HepG2 (cell line): ENCODE measurements at regions not wholly inside any gene's neighbourhood (a gene's known extent, or its start where the extent isn't known, plus 50 kb on each side); places are given as distances from the start of the nearest gene placed in this dataset.

Experiments used
- ATAC-seq: fragments of 200-7000 bp; cut with Tn5 transposase; 3 replicates; pipeline ENCODE4 v1.9.1; 2020; ENCODE audit warnings: mild to moderate bottlenecking, moderate library complexity
- BruUV-seq: library from RNA; stranded (reverse); fragments of 400-500 nt; replicated peaks from 2 replicates; lab custom pipeline; 2021; lab: Mats Ljungman, UMichigan
- CTCF ChIA-PET: fragments of 300-600 bp; formaldehyde crosslinking; extraction: SDS; loops from one replicate; lab custom pipeline; 2021; ENCODE audit warnings: low total read pairs, inconsistent platforms, low intra/inter-chr PET ratio; lab: Yijun Ruan, JAX
- POLR2A ChIA-PET: fragments of 350-600 bp; sonication (Branson Sonifier 250); formaldehyde crosslinking; loops from one replicate; lab custom pipeline; 2020; ENCODE audit warnings: antibody characterized with exemption, inconsistent platforms; lab: Yijun Ruan, JAX
- DNase-seq: peaks from one replicate; pipeline ENCODE4 v3.0.0-alpha.2; 2015; ENCODE audit warnings: low spot score
- FAIRE-seq: peaks from 3 replicates; lab custom pipeline; 2011; peaks lifted over from hg19 to GRCh38; lab: Jason Lieb, UNC
- H2AFZ ChIP-seq: one replicate; pipeline ENCODE4 v1.6.1; 2011; ENCODE audit warnings: low read length, inconsistent platforms
- H3K27ac ChIP-seq: fragments of 300-600 bp; 3 replicates; pipeline ENCODE4 v1.8.0; 2011; ENCODE audit warnings: mixed run types, mild to moderate bottlenecking, mixed read lengths, low read length, inconsistent platforms; ENCODE audit not compliant: insufficient read depth; ENCODE audit errors: extremely low read length
- H3K27me3 ChIP-seq, 2 experiments: fragments of 200-600 bp in 1 of 2; 2 replicates in 1 of 2; 3 replicates in 1 of 2; pipeline versions ENCODE4 v1.6.0 to v1.8.0; 2011; ENCODE audit warnings: low read length in 2 of 2, mild to moderate bottlenecking in 2 of 2, moderate library complexity in 2 of 2, inconsistent platforms in 1 of 2; ENCODE audit not compliant: insufficient read depth in 2 of 2, control insufficient read depth in 1 of 2
- H3K36me3 ChIP-seq, 2 experiments: fragments of 200-600 bp in 1 of 2; replicated peaks in 1 of 2; 2 replicates in 1 of 2; 3 replicates in 1 of 2; pipeline versions ENCODE4 v1.5.1 to v1.8.0; 2011; ENCODE audit warnings: low read length in 2 of 2, inconsistent platforms in 1 of 2; ENCODE audit not compliant: insufficient read depth in 2 of 2, control insufficient read depth in 1 of 2
- H3K4me1 ChIP-seq: 2 replicates; pipeline ENCODE4 v1.5.1; 2012; ENCODE audit warnings: low read length, inconsistent platforms; ENCODE audit not compliant: insufficient read depth
- H3K4me2 ChIP-seq: 2 replicates; pipeline ENCODE4 v1.6.0; 2011; ENCODE audit warnings: low read depth, low read length, inconsistent platforms
- H3K4me3 ChIP-seq, 3 experiments: fragments of 200-600 bp in 1 of 3; sonication (generic), shearing (Covaris generic) in 1 of 3; replicated peaks in 1 of 3; 2 replicates each; pipeline ENCODE4 v1.5.1; 2011 to 2016; ENCODE audit warnings: low read length in 3 of 3, inconsistent platforms in 2 of 3, low read depth in 2 of 3, mild to moderate bottlenecking in 2 of 3, control low read depth in 1 of 3, mixed read lengths in 1 of 3; ENCODE audit not compliant: insufficient read depth in 1 of 3
- H3K79me2 ChIP-seq: one replicate; pipeline ENCODE4 v1.6.1; 2011; ENCODE audit warnings: low read length, inconsistent platforms; ENCODE audit not compliant: insufficient read depth
- H3K9ac ChIP-seq: 2 replicates; pipeline ENCODE4 v1.6.0; 2011; ENCODE audit warnings: mild to moderate bottlenecking, low read depth, low read length, inconsistent platforms; ENCODE audit not compliant: insufficient read depth
- H3K9me3 ChIP-seq: 2 replicates; pipeline ENCODE4 v1.5.1; 2012; ENCODE audit warnings: mild to moderate bottlenecking, low read length
- H4K20me1 ChIP-seq: 2 replicates; pipeline ENCODE4 v1.6.0; 2011; ENCODE audit warnings: inconsistent platforms, mild to moderate bottlenecking, low read length, moderate library complexity; ENCODE audit not compliant: insufficient read depth
- BCL6 ChIP-seq: IDR thresholded peaks from 2 replicates; pipeline ENCODE4 v1.6.1; 2016; ENCODE audit warnings: missing genetic modification reagents, missing compliant biosample characterization
- GFI1 ChIP-seq: sonication (generic); formaldehyde crosslinking; IDR thresholded peaks from 2 replicates; pipeline ENCODE4 v1.5.0; 2020; ENCODE audit warnings: missing genetic modification reagents, mild to moderate bottlenecking, borderline replicate concordance
- JUNB ChIP-seq: sonication (generic); formaldehyde crosslinking; IDR thresholded peaks from 2 replicates; pipeline ENCODE4 v1.8.0; 2022; ENCODE audit warnings: missing genetic modification reagents, mild to moderate bottlenecking, borderline replicate concordance
- KDM6A ChIP-seq: IDR thresholded peaks from 2 replicates; pipeline ENCODE4 v1.6.1; 2016; ENCODE audit warnings: low read depth
- PBX2 ChIP-seq: IDR thresholded peaks from 2 replicates; pipeline ENCODE4 v1.6.1; 2016; ENCODE audit warnings: control low read depth
- SKI ChIP-seq: fragments of 450-650 bp; IDR thresholded peaks from one replicate; pipeline ENCODE4 v1.6.1; 2018; ENCODE audit warnings: mild to moderate bottlenecking; ENCODE audit not compliant: partially characterized antibody
- SRF ChIP-seq: IDR thresholded peaks from 2 replicates; pipeline ENCODE4 v1.6.1; 2011; ENCODE audit warnings: mild to moderate bottlenecking, low read depth, low read length, moderate library complexity
- U2AF1 ChIP-seq: fragments of 200-400 bp; formaldehyde crosslinking; optimal IDR thresholded peaks from 2 replicates; pipeline ENCODE3; 2017; ENCODE audit warnings: mild to moderate bottlenecking, low read depth, low read length
- ZEB1 ChIP-seq: IDR thresholded peaks from 2 replicates; pipeline ENCODE4 v1.6.1; 2012; ENCODE audit warnings: mild to moderate bottlenecking, low read depth, inconsistent platforms; ENCODE audit not compliant: insufficient replicate concordance
- ZKSCAN5 ChIP-seq: sonication (generic); formaldehyde crosslinking; IDR thresholded peaks from 2 replicates; pipeline ENCODE4 v1.5.1; 2020; ENCODE audit warnings: mild to moderate bottlenecking, missing genetic modification reagents
- ZNF280D ChIP-seq: sonication (generic); formaldehyde crosslinking; IDR thresholded peaks from 2 replicates; pipeline ENCODE4 v1.5.1; 2020; ENCODE audit warnings: mild to moderate bottlenecking, missing genetic modification reagents
- ZNF547 ChIP-seq: sonication (generic); formaldehyde crosslinking; IDR thresholded peaks from 2 replicates; pipeline ENCODE4 v1.5.1; 2020; ENCODE audit warnings: mild to moderate bottlenecking, missing genetic modification reagents
- ZNF563 ChIP-seq: sonication (generic); formaldehyde crosslinking; IDR thresholded peaks from 2 replicates; pipeline ENCODE4 v1.8.0; 2022; ENCODE audit warnings: mild to moderate bottlenecking, moderate library complexity, missing genetic modification reagents
- WGBS: methylation state at CpG from one replicate; pipeline ENCODE4 v1.1.6; 2017; ENCODE audit warnings: low lambda C conversion rate; 5-methylcytosine and 5-hydroxymethylcytosine counted together
- in situ Hi-C: cut with HindIII; loops from 2 replicates; pipeline ENCODE4 v1.10.0; 2017; ENCODE audit warnings: low pct_unique_long_range_greater_than_20kb; ENCODE audit not compliant: extremely low pct_ligation_motif_present
- intact Hi-C: fragments of 100-400 bp; cut with micrococcal nuclease; formaldehyde crosslinking; loops from one replicate; pipeline ENCODE4 v1.10.0; 2022; ENCODE audit not compliant: unreplicated experiment
- TF ChIP-seq, protein P1 (sequence below): conservative IDR thresholded peaks from 2 replicates; pipeline ENCODE4 v1.6.1; 2018; ENCODE audit warnings: missing genetic modification reagents
- TF ChIP-seq, protein P2 (sequence below): sonication (generic); formaldehyde crosslinking; IDR thresholded peaks from 2 replicates; pipeline ENCODE4 v1.4.0; 2020; ENCODE audit warnings: mild to moderate bottlenecking, missing genetic modification reagents
- TF ChIP-seq, protein P3 (sequence below): sonication (generic); formaldehyde crosslinking; IDR thresholded peaks from 2 replicates; pipeline ENCODE4 v1.4.0; 2020; ENCODE audit warnings: missing genetic modification reagents

DNA sequence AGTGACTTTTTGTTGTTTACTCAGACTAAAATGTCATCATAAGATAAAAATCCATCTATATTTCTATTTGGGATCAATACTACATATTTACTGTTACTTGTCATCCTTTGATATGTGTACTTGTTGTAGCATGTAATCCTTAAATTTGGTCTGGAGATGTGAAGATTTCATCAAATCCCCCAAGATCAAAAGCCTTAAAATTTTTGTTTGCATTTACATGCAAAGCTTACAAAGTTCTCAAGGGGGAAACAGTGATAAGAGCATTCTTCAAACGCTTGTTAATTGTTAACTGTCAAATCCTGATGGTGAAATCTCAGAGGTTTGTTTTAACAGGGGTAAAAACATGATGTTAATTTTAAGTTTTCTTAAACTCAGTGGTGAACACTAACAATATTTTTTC is 84.9 kb upstream of the SKAP2 start:
- no TSS peak for BruUV-seq
- Histone ChIP-seq H3K27ac (no peak overlapping the region), H3K27me3 (peaks cover 0 to 3% of the 10 kb centered on the region in 2 experiments; a peak in 1 of 5 replicates), H2AFZ (no peak overlapping the region), H3K36me3 (no peaks in the 10 kb centered on the region), H3K4me2 (peak overlapping the region; percentile 21; the same call in 1 of the 2 replicates), H3K4me1 (peaks cover 23% of the 10 kb centered on the region), H3K79me2 (no peaks in the 10 kb centered on the region), H4K20me1 (no peaks in the 10 kb centered on the region), H3K9ac (no peak overlapping the region), H3K4me3 (no peak overlapping the region), H3K9me3 (no peaks in the 10 kb centered on the region)
- FAIRE-seq (peak; percentile 70), DNase-seq (peak; percentile 86), ATAC-seq (peak; percentile 77)
- in situ Hi-C loops (no loop called here), intact Hi-C loops (loop anchor here (5.0 kb wide), 1 partner anchor 87 kb away; the partner anchor contains the start of gene SKAP2)
- POLR2A ChIA-PET = interaction anchor here (0.8 to 1.0 kb wide), 2 partner anchors 85 to 173 kb away, joined by 3 read pairs; partner anchors contain the start of gene SKAP2
- WGBS = 0% methylated on average over 1 of the region's 1 CpG
- CTCF ChIA-PET = no interaction called here
- TF ChIP-seq U2AF1 (no peak), JUNB (peak; percentile 49; the same call in 1 of the 2 replicates), ZNF547 (CRISPR knock-in tag) (no peak), ZNF563 (no peak), ZEB1 (no peak), KDM6A (CRISPR knock-in tag) (peak; percentile 27; the same call in 1 of the 2 replicates), SRF (no peak), ZNF280D (CRISPR knock-in tag) (no peak), BCL6 (CRISPR knock-in tag) (peak; percentile 81), PBX2 (CRISPR knock-in tag) (no peak), ZKSCAN5 (CRISPR knock-in tag) (no peak), SKI (peak; percentile 54), GFI1 (CRISPR knock-in tag) (peak; percentile 91)
- TF ChIP-seq, protein P1, sequence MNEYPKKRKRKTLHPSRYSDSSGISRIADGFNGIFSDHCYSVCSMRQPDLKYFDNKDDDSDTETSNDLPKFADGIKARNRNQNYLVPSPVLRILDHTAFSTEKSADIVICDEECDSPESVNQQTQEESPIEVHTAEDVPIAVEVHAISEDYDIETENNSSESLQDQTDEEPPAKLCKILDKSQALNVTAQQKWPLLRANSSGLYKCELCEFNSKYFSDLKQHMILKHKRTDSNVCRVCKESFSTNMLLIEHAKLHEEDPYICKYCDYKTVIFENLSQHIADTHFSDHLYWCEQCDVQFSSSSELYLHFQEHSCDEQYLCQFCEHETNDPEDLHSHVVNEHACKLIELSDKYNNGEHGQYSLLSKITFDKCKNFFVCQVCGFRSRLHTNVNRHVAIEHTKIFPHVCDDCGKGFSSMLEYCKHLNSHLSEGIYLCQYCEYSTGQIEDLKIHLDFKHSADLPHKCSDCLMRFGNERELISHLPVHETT (CRISPR knock-in tag) = no peak
- TF ChIP-seq, protein P2, sequence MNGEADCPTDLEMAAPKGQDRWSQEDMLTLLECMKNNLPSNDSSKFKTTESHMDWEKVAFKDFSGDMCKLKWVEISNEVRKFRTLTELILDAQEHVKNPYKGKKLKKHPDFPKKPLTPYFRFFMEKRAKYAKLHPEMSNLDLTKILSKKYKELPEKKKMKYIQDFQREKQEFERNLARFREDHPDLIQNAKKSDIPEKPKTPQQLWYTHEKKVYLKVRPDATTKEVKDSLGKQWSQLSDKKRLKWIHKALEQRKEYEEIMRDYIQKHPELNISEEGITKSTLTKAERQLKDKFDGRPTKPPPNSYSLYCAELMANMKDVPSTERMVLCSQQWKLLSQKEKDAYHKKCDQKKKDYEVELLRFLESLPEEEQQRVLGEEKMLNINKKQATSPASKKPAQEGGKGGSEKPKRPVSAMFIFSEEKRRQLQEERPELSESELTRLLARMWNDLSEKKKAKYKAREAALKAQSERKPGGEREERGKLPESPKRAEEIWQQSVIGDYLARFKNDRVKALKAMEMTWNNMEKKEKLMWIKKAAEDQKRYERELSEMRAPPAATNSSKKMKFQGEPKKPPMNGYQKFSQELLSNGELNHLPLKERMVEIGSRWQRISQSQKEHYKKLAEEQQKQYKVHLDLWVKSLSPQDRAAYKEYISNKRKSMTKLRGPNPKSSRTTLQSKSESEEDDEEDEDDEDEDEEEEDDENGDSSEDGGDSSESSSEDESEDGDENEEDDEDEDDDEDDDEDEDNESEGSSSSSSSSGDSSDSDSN = no peak
- TF ChIP-seq, protein P3, sequence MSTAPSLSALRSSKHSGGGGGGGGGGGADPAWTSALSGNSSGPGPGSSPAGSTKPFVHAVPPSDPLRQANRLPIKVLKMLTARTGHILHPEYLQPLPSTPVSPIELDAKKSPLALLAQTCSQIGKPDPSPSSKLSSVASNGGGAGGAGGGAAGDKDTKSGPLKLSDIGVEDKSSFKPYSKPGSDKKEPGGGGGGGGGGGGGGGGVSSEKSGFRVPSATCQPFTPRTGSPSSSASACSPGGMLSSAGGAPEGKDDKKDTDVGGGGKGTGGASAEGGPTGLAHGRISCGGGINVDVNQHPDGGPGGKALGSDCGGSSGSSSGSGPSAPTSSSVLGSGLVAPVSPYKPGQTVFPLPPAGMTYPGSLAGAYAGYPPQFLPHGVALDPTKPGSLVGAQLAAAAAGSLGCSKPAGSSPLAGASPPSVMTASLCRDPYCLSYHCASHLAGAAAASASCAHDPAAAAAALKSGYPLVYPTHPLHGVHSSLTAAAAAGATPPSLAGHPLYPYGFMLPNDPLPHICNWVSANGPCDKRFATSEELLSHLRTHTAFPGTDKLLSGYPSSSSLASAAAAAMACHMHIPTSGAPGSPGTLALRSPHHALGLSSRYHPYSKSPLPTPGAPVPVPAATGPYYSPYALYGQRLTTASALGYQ (CRISPR knock-in tag) = peak; percentile 98
